ENCODE measurements at regions not wholly inside any gene's neighbourhood (a gene's known extent, or its start where the extent isn't known, plus 50 kb on each side); places are given as distances from the start of the nearest gene placed in this dataset.
"Not testable (repeated sequence)": the region's sequence is repeated elsewhere in the genome, so short reads cannot be mapped to it uniquely, and the experiment has no call there.

DNA sequence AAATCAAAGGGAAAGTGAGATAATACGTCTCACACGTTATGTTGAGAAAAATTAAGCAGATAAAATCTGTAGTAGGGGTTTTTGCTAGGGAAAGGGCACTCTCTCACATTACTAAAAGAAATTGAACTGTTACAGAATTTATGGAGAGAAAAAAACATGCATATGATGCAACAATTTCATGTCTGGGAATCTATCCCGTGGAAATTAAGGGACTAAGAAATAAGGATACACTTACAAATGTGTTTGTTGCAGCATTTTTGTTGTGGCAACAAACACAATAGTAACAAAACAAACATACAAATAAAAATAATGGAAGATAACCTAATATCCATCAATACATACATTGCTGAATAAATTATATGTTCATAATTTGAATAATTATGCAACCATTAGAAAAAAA is 96.3 kb upstream of the ZBED5 start:
- TF ChIP-seq CTCF (IDR thresholded peaks at IDR 0.05), result no peak
- no peak for TF ChIP-seq EP300 (IDR thresholded peaks at IDR 0.05)
- TF ChIP-seq POLR2A (IDR thresholded peaks at IDR 0.05), result no peak
- DNase-seq, result no peak
- Histone ChIP-seq H3K4me3 (no peak overlapping the region), H3K27ac (no peak overlapping the region), H3K27me3 (peaks cover 0 to 16% (median 0%) of the 10 kb centered on the region in 3 donors), H3K9me3 (peaks cover 0 to 10% (median 2%) of the 10 kb centered on the region in 4 donors), H3K36me3 (no peaks in the 10 kb centered on the region), H3K4me1 (no peaks in the 10 kb centered on the region)
- 68 to 82% (median 80%) methylated on average over 3 of the region's 3 CpGs for WGBS, 5 donors
- intact Hi-C loops (cut with DNase I; ENCODE audit: low total_unique reads), result no loop called here

- Histone ChIP-seq H3K27me3 (peaks cover 0 to 16% (median 0%) of the 10 kb centered on the region in 3 donors), H3K4me1 (no peaks in the 10 kb centered on the region), H3K9me3 (no peaks in the 10 kb centered on the region), H3K36me3 (no peaks in the 10 kb centered on the region), H3K4me3 (no peak overlapping the region), H3K27ac (no peak overlapping the region)
- no peak for DNase-seq
- TF ChIP-seq CTCF (IDR thresholded peaks at IDR 0.05) (no peak), EP300 (IDR thresholded peaks at IDR 0.05) (no peak), POLR2AphosphoS5 (IDR thresholded peaks at IDR 0.05) (no peak), POLR2A (IDR thresholded peaks at IDR 0.05) (no peak)
- intact Hi-C loops (cut with DNase I; ENCODE audit: low total_unique reads), result no loop called here
- 0 to 68% (median 36%) methylated on average over 1 of the region's 1 CpG for WGBS, 5 donors
These were observed 95.0 kb upstream of the ZBED5 start for GRCh38 chr11:10952872-10953271.

DNA sequence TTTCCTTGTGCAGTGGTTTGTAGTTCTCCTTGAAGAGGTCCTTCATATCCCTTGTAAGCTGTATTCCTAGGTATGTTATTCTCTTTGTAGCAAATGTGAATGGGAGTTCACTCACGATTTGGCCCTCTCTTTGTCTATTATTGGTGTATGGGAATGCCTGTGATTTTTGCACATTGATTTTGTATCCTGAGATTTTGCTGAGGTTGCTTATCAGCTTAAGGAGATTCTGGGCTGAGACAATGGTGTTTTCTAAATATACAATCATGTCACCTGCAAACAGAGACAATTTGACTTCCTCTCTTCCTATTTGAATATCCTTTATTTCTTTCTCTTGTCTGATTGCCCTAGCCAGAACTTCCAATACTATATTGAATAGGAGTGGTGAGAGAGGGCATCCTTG is 90.1 kb upstream of the ZBED5 start:
- H3K4me1 ChIP-seq; H3K9me3 ChIP-seq; H3K36me3 ChIP-seq; intact Hi-C loops (cut with DNase I; ENCODE audit: low total_unique reads); H3K27ac ChIP-seq; DNase-seq; H3K4me3 ChIP-seq: not testable (repeated sequence)
- H3K27me3 ChIP-seq, result peaks cover 0 to 16% (median 0%) of the 10 kb centered on the region in 3 donors
- 64 to 77% (median 71%) methylated on average over 1 of the region's 1 CpG for WGBS, 5 donors

DNA sequence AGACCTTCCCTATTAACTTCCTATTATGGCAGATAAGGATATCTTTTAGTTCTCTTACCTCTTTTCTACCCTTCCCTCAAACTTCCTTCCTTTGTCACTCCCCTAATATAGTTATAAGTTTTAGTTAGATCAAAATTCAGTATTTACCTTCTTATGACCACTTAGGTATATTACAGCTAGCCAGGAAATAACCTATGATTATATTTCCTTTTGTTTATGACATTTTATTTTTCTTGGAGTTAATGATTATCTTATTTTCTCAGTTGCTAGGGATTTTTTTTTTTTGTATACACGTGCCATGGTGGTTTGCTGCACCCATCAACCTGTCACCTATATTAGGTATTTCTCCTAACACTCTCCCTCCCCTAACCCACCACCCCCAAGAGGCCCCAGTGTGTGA is 88.2 kb upstream of the ZBED5 start:
- 25 to 53% (median 39%) methylated on average over 1 of the region's 1 CpG for WGBS, 5 donors
- no peak overlapping the region for H3K4me3 ChIP-seq
- H3K27me3 ChIP-seq, result no peaks in the 10 kb centered on the region
- intact Hi-C loops (cut with DNase I; ENCODE audit: low total_unique reads), result no loop called here
- peaks cover 0 to 6% (median 0%) of the 10 kb centered on the region in 4 donors for H3K4me1 ChIP-seq
- H3K27ac ChIP-seq, result no peak overlapping the region
- DNase-seq, result no peak
- TF ChIP-seq POLR2A (IDR thresholded peaks at IDR 0.05) (no peak), POLR2AphosphoS5 (IDR thresholded peaks at IDR 0.05) (no peak), CTCF (IDR thresholded peaks at IDR 0.05) (no peak), EP300 (IDR thresholded peaks at IDR 0.05) (no peak)
- no peaks in the 10 kb centered on the region for H3K36me3 ChIP-seq
- H3K9me3 ChIP-seq, result no peaks in the 10 kb centered on the region

- intact Hi-C loops (cut with DNase I; ENCODE audit: low total_unique reads), result no loop called here
- 60 to 75% (median 69%) methylated on average over 2 of the region's 2 CpGs for WGBS, 5 donors
- DNase-seq, result no peak
- Histone ChIP-seq H3K4me3 (no peak overlapping the region), H3K4me1 (peaks cover 0 to 6% (median 0%) of the 10 kb centered on the region in 4 donors), H3K36me3 (no peaks in the 10 kb centered on the region), H3K27me3 (no peaks in the 10 kb centered on the region), H3K9me3 (no peaks in the 10 kb centered on the region), H3K27ac (no peak overlapping the region)
- no peak for TF ChIP-seq POLR2A (IDR thresholded peaks at IDR 0.05)
- TF ChIP-seq EP300 (IDR thresholded peaks at IDR 0.05), result no peak
- TF ChIP-seq POLR2AphosphoS5 (IDR thresholded peaks at IDR 0.05), result no peak
- TF ChIP-seq CTCF (IDR thresholded peaks at IDR 0.05), result no peak
These were observed 87.3 kb upstream of the ZBED5 start for GRCh38 chr11:10945196-10945595.

All from stomach (tissue), 8 donors.